Effector CD4-positive, alpha-beta T cell (primary cell): ENCODE measurements at regions not wholly inside any gene's neighbourhood (a gene's known extent, or its start where the extent isn't known, plus 50 kb on each side); places are given as distances from the start of the nearest gene placed in this dataset.

Experiments
- DNase-seq: peaks from one replicate; pipeline ENCODE4 v3.0.0-alpha.2; 2020

DNA sequence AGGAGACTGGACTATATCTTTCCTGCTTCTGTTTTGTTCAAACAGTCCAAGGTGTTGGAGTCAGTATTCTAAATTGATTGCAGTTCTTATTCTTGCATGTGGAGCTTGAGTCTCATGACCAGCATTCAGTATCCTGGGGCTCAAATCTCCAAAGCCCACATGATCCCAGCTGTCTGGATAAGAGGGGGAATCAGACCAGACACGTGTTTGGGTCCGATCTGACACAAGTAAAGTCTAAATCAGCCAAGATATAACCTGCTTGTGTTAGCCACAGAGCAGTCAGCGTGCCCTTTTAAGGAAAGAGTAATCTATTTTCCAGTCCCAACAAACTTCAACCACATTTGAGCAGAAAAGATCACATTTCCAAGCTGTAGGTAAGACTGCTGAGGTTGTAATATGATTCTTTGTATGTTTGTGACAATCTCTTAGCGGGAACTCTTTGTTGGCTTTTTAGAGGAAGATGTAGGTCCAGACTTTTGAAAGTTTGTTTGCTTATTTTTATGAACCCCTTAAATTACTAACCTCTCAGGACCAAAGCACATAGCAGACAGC, 334.6 kb downstream of the SLC4A3 start:
- DNase-seq = no peak

DNA sequence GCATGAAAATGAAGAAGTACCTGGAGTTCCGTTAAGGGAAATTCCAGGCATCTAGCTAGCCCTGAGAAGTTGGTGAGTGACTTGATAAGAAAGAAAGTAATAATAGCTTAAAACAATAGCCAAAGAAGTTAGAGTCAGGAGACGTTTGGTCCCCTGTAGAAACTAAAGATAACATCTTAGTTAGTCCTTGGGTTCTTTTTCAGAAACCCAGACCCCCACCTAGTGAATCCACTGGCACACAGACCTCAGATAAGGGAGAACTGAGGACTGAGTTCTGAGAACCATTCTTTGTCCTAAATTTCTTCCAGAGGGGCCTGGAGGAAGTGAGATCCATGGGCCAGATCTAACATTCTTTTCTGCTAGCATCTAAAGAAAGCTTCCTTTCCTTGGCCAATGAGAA, 335.4 kb downstream of the SLC4A3 start:
- no peak for DNase-seq

DNA sequence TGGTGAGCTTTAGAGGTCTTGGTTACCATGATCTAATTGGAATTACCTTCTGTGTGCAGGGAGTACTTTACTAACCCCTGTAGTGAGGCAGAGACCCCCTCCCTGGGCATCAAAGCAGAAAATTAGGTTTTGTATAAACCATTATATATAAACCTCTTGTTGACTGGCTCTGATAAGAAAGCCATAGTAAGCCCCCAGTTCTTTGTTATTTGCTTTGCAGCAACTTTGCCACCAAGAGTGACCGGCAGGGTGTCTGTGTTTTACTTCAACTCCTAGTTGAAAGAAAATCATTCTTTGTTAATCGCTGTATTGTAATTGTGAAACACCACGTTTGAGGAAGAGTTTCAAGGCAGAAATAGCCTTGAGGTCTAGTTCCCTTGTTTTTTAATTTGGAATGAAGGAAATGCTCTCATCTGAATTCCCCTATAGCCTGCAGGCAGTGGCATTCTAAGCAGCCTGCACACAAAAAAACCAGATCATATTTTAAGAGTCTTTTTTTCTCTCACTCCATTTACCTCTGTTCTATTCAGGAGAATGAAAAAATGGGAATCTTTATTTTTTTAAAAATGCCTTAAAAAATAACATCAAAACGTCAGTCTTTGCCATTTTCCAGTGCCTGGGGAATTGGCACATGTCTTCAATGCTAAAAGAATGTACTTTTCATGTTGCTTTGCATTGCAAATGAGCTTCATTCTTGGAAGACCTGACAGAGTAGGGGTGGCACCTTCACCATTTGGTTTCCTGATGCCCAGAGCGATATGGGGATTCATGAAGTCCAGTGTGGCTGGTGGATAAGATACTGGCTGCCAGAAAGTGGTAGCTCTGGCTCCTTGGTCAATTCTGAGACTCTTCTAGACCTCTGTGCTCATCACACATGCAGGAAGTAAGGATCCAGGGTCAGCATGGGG, 338.1 kb downstream of the SLC4A3 start:
- no peak for DNase-seq

DNA sequence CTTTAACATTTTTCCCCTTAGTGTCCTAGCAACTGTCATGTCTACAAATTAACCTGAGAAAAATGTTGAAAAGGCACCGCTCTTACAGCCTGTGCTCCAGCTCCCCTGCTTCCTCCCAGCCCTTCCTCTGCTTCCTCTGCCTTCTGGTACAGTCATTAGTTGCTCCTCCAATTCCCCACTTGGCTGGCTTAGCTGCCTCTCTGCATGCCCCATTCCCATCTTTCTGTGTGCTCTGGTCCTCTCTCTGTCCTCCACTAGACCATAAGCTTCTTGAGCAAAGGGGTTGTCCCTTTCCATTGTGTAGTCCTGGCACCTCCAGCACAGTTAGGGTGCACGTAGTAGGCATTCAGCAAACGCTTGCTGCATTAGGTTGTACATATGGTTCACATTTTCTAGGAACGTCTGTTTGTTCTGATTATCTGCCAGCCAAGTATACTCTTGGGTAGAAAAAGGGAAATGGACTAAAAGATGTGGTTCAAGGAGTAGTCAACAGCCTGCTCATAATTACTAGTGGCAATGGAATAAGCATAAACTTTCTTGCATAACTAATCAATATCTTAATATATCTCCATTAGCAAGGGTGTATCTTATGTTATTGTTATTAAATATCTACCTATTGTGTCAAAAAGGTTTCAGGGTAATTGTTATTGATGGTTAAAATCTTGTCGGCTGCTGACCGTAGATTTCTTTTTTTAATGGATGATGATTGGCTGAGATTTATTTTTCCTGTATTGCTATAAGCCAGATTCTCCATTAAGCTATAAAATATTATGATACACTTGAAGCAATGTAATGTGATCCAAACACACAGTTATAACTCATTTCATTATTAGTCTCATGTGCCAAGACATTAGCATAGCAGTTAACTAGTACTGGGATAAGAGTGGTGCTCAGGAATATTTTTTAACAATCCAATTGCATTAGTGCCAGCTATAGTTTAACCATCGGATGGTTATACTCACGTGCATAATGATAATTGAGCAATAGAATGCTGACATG, 340.1 kb downstream of the SLC4A3 start:
- no peak for DNase-seq

DNA sequence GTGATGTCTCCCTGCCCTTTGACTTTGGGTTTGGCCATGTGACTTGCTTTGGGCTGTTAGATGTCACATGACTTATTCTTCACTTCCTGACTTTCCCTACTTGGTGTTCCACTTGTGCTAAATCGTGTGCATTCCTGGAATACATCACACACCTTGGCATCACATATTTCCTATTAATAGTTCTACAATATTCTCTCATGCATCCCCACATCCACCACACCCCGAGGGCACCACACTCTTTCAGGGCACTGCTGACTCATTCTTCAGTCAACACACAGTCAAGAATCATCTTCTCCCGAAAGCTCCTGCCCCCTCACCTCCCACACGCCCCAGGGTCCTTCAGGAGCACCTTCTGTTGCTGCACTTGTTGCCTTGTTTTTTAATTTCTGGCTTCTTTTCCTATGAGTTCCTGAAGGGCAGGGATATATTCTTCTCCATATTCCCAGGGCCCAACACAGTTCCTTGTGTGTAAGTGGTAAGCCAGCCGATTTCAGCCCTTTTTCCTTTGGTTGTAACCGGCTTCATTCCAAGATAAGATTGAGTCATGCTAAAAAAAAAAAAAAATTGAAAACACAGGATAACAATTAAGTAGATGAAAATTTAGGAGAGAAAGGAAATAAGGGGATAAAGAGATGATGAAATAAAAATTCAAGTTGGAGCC, 341.4 kb downstream of the SLC4A3 start:
- DNase-seq = no peak

DNA sequence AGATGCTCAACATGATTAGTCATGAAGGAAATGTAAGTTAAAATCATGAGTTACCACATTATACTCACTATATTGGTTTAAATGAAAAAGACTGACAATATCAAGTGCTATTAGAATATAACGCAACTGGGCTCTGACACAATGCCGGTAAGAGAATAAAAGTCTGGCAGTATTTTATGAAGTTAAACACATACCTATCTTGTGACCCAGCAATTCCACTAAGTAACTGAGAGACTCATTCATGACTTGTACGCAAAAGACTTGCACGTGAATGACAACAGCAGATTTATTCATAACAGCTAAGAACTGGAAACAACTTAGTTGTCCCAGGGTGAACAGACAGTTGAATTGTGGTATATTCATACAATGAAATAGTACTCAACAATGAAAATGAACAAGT, 342.1 kb downstream of the SLC4A3 start:
- no peak for DNase-seq

DNA sequence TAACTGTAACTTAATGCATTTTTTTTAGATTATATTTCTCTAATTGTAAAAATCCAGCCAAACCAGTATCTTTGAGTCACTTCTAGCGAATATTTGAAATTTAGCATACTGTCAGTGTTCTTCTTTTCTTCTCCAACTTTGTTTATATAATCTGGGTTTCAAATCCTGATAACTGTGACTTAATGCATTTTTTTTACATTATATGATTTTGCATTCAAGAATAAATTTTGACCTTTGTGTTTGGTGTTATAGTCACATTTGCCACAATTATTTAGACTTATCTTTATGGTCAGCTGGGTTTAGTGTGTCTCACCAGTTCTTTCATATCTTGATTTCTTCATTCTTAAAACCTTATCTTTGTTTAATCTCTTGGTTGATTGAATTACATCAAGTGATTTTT, 345.7 kb downstream of the SLC4A3 start:
- DNase-seq = no peak

DNA sequence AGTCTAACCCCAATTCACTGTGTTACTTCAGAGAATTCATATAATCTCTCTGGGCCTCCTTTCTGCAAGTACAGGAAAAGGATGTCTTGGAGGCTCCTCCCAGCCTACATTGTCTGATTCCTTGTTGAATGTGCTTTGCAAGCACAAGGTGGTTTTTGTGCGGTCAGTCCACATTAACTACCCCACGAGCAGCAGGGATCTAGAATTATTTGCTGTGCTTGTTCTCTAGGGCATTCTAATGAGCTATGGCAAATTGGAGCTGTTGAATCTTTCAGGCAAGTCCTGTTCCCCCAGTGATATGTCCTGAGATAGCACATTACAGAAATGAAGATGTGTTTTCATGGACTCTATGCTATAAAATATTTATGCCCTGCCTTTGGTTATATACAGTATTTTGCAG, 349.4 kb downstream of the SLC4A3 start:
- DNase-seq = no peak

DNA sequence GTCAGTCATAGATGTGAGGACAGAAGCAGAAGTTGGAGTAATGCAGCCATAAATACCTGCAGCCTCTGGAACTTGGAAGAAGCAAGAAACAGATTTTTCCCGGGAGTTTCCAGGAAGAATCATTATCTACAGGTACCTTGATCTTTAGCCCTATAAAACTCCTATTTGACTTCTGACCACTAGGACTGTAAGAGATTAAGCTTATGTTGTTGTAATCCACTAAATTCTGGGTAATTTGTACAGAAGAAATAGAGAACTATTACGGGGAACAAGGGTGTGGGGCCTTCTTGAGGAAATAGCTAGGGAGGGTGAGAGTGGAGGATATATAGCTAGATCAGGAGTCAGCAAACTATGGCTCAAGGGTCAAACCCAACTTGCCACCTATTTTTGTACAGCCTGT, 353.2 kb downstream of the SLC4A3 start:
- DNase-seq = no peak

DNA sequence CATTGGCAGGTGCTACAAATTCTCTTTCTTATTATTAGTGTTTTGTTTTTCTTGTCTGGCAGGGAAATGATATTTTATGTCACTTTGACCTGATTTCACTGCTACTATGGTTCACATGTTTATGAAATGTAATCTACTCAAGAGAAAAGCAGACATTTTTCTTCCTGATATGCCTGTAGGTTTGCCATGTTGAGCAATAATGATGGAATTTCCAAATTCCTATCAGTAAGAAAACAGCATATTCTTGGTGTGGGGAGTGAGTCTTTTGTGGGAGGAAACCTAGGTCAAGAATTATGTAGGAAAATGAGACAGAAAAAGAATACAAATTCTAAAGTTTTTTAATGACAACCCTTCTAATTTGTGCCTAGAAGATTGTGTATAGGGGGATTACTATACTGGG, 356.4 kb downstream of the SLC4A3 start:
- no peak for DNase-seq

DNA sequence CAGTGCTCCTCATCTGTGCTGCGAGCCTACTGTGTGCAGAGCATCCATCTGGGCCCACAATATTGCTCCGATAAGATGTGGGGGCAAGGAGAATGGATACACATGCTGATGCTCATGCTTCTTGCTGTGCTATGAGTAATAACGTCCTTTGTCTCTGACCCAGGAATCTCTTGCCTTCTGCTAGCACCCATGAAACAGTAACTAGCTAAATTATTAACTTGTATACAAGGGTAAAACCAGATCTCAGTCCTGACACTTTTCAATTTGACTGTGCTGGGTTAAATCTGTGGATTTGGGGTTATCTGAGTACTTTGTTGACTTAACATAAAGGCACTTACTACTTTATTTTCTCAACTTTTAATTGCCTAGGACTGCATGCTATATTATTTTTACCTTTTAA, 357.6 kb downstream of the SLC4A3 start:
- no peak for DNase-seq

DNA sequence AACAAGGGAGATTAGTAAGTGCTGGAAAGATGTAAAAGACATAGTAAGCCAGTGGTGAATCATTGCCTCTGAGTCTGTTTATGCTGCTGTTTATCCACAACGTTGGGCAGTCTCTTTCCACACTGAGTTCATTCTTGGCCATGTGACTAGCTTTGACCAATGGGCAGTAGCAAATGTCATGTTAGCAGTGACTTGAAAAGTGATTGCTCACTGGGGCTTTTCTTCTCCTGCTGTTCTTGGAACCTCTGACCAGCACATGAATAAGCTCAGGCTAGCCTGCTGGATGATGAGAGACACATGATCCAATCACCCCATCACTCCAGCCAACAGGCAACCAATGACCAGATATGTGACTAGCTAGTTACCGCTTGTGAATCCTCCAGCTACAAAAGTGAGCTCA, 360.4 kb downstream of the SLC4A3 start:
- no peak for DNase-seq

DNA sequence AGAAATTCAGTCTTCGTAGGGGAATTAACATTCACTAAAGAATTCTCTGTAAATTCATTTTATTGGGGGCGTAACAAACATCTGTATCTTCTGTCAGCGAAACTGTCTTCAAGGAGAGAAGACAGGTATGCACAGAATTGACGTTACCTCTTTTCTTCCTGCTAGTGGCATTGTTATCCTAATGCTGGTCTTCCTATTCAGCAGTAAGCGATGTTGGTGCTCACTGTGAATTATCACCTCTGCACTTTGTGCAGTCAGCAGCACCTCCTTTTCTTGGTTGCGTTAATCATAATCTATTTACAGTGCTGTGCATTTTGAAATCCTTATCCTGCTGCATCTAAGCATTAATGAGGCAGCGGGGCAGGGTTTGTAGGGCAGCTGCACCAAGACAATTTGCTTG, 362.3 kb downstream of the SLC4A3 start:
- no peak for DNase-seq

DNA sequence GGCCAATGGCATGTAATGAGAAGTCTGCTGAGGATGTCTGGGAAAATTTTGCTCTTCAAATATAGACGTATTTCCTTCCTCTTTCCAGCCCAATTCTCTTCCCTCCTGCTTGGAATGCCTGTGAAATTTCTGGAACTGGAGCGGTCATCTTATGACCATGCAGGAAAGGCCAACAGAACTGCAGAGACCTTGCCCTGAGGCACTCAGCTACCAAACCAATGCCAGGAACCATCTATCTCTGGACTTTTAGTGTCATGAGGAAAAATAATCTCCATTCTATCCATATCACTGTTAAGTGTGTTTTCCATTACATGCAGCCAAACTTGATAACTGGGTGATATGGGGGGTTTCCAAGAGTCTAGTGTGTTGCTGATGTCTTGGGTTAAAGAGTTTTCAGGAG, 363.7 kb downstream of the SLC4A3 start:
- DNase-seq = no peak

DNA sequence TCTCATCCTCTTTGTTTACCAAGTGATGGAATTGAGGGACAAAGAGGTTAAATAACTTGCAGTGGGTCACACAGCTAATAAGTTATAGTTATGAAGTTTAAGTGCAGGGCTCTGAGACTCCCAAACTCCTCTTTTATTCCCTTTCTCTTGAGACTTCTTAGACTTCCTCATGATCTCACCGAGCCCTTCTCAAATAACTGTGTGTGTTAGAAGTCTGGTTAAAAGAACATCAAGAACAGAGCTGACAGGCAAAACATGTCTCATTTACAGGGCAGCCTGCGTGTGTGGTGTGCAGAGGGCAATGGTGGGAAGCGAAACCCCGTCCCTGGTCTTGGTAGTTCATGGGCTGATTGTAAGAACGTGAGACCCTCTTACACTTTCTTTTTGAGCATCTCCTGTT, 368.0 kb downstream of the SLC4A3 start:
- no peak for DNase-seq

DNA sequence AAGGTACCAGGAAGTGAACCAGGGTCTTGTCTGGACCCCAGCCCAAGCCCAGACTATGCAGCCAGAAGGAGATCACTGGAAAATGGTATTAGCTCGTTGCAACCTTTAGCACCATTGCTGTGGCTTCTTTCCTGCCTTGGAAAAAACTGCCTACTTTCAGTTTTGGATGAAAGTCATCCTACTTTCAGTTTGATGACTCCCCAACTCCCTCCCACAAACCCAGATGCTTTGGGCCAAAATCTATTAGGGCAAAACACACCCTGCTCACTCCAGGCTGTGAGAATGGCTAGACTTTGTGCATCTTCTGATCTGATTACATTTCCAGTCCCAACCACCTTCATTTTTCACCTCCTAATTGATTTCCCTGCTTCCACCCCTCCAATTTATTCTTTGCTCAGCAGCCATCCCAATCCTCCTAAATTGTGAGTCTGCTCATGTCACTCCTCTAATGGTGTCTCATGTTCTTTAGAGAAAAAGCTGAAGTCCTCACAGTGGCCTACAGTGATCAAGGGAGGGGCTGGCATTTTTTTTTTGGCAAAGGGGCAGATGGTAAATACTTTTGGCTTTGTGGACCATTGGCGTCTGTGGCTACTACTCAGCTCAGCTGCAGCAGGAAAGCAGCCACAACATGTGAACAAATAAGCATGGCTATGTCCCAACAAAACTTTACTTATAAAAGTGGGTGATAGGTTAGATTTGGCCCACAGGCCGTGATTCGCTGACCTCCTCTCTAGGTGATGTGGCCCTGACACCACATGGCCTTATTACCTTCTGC, 368.7 kb downstream of the SLC4A3 start:
- DNase-seq = no peak

DNA sequence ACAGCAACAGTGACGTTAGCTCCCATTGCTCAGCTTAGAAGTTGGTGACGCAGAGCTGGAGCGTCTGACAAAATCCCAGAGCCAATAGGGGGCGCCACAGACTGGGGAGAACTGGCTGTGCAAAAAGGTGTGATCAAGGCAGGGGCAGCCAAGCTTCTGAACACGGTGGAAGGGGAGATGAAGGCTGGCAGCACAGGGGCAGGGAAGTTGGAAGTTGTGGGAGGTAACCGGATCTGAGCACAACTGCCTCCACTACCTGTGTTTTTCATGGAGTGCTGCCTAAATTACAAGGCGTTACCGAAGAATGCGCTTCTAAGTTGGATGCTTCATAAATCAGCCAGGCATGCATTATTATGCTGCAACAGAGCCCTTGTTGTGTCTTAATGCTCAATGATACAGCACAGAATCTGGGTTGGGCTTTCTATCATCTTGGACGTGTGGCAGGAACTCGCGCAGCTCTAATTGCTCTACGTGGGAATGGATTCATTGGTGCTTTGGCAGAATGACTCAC, 370.0 kb downstream of the SLC4A3 start:
- DNase-seq = no peak

DNA sequence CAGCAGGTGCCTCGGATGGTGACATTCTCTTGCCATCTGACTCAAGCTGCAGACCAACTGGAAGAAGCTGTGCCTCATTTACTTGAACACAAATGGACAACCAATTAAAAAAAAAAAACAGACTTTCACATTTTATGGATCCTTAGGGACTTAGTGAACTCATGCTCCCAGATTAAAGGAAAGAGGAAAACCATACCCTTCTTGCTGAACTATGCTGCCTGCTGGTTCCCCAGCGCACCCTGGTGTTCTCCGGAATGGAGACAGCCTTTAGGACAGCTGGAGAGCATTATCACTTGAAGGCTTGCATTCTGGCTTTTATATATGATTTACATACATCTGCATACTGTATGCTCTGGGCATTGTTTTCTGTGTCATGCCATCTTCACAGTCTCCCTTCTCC, 370.7 kb downstream of the SLC4A3 start:
- no peak for DNase-seq

DNA sequence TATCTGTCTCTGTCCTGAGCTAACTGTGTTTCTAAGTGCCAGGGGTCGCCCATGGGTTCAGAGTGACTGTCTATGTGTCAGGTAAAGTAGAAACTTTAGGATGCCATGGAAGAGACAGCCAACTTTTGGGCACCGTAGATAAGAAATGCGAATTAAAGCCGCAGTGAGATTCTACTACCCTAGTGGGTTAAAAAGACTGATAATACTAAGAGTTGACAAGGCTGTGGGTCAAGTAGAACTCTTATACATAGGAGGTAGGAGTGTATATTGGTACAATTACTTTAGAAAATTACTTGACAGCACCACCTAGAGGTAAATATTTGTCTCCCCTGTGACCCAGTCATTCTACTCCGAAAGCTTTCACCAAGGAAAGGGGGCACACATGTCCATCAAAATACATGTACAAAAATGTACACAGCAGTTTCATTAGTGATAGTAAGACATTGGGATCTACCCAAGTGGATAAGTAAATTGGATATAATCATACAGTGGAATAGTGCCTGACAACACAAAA, 371.3 kb downstream of the SLC4A3 start:
- DNase-seq = no peak

DNA sequence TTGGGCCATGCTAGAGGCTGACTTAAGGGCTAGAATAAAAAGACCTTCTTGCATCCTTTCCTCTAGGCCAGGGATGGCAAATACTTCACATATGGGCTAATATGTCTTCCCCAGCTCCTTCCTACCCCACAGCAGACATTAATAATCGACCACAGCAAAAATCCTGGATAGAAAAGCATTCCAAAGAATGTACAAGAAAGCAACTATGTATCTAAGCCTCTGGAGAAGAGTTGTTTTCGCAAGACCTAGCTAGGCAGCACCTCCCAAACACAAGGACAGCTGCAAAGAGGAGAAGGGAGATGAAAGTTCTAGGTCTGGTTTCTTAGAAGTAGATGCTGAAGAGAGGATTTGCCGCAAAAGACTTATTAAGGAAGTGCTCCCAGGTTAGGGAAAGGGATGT, 372.6 kb downstream of the SLC4A3 start:
- no peak for DNase-seq

DNA sequence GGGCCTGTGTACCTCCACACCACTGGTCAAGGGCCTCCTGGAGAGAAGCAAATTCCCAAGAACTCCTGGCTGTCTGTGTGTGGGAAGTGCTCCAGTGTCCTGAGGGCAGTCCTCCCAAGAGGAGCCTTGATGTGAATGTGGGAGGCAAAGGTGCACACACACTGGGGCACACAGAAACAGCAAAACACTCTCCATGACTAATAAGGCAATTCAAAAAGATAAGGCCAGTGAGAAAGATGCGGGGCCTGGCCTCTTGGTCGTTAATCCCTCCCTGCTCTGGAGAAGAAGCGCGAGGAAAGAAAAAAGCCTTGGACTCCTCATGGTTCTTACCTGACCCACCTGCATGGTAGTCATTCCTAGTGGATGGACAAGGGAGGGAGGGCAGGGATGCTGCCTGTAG, 373.2 kb downstream of the SLC4A3 start:
- DNase-seq = no peak

DNA sequence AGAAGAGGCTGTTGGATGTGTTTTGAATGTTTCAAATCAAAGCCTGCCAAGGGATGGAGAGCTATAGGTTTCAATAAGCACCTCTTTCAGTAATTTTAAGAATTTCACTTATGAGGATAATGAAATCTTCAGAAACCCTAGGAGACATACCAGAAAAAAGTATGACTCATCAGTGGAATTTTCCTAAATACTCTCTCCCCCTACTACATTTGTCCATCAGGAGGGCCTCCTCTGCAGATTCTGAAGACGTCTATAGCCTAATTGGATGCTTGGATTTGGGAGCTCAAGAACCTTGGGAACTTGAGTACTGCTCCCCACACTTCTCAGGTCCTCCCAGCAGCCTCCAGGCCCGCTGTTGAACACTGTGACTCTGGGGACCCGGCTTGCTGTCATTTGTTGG, 374.3 kb downstream of the SLC4A3 start:
- no peak for DNase-seq
